OCI-LY7 (cell line): ENCODE measurements at regions not wholly inside any gene's neighbourhood (a gene's known extent, or its start where the extent isn't known, plus 50 kb on each side); places are given as distances from the start of the nearest gene placed in this dataset.

ENCODE experiments used
- CTCF ChIP-seq: fragments of 200-600 bp; sonication (generic); conservative IDR thresholded peaks from 2 replicates; pipeline ENCODE4 v1.5.1; 2014; ENCODE audit warnings: mild to moderate bottlenecking, antibody characterized with exemption, low read length, moderate library complexity, mixed read lengths
- EZH2phosphoT487 ChIP-seq: fragments of 200-600 bp; sonication (generic); IDR thresholded peaks from 2 replicates; pipeline ENCODE4 v1.6.1; 2018; ENCODE audit warnings: low read depth, borderline replicate concordance, mild to moderate bottlenecking, mixed run types, antibody characterized with exemption, low read length, moderate library complexity, mixed read lengths

- no peak for TF ChIP-seq CTCF
- TF ChIP-seq EZH2phosphoT487 = no peak
Observed at GRCh38 chr6:22952097-22952496, 382.7 kb downstream of the HDGFL1 start.
